ENCODE measurements at regions not wholly inside any gene's neighbourhood (a gene's known extent, or its start where the extent isn't known, plus 50 kb on each side); places are given as distances from the start of the nearest gene placed in this dataset.

- H3K27me3 ChIP-seq (ENCODE audit: control insufficient read depth, insufficient read depth, low read length): no peaks in the 10 kb centered on the region
- TF ChIP-seq POLR2AphosphoS5 (IDR thresholded peaks at IDR 0.05; ENCODE audit: low read depth, low read length) (no peak), TCF7L2 (IDR thresholded peaks at IDR 0.05; ENCODE audit: low read depth, low read length) (no peak), SIN3A (IDR thresholded peaks at IDR 0.05; ENCODE audit: borderline replicate concordance, insufficient read depth, low read depth, low read length) (no peak), CTCF (IDR thresholded peaks at IDR 0.05) (no peak)
- TF ChIP-seq, protein P1, sequence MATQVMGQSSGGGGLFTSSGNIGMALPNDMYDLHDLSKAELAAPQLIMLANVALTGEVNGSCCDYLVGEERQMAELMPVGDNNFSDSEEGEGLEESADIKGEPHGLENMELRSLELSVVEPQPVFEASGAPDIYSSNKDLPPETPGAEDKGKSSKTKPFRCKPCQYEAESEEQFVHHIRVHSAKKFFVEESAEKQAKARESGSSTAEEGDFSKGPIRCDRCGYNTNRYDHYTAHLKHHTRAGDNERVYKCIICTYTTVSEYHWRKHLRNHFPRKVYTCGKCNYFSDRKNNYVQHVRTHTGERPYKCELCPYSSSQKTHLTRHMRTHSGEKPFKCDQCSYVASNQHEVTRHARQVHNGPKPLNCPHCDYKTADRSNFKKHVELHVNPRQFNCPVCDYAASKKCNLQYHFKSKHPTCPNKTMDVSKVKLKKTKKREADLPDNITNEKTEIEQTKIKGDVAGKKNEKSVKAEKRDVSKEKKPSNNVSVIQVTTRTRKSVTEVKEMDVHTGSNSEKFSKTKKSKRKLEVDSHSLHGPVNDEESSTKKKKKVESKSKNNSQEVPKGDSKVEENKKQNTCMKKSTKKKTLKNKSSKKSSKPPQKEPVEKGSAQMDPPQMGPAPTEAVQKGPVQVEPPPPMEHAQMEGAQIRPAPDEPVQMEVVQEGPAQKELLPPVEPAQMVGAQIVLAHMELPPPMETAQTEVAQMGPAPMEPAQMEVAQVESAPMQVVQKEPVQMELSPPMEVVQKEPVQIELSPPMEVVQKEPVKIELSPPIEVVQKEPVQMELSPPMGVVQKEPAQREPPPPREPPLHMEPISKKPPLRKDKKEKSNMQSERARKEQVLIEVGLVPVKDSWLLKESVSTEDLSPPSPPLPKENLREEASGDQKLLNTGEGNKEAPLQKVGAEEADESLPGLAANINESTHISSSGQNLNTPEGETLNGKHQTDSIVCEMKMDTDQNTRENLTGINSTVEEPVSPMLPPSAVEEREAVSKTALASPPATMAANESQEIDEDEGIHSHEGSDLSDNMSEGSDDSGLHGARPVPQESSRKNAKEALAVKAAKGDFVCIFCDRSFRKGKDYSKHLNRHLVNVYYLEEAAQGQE (IDR thresholded peaks at IDR 0.05; ENCODE audit: insufficient read depth in 1 of 2, low read depth in 2 of 2, low read length in 1 of 2): no peak
- H3K4me3 ChIP-seq (ENCODE audit: low read depth in 2 of 2, low read length in 2 of 2): no peak overlapping the region
- H3K27ac ChIP-seq (ENCODE audit: low read length): no peak overlapping the region
- POLR2A ChIA-PET: no interaction called here
- no TSS peak for BruUV-seq (replicated peaks)
- CTCF ChIA-PET: no interaction called here
- H3K4me1 ChIP-seq (ENCODE audit: control insufficient read depth, insufficient read depth, low read length): no peaks in the 10 kb centered on the region
- no peaks in the 10 kb centered on the region for H3K9me3 ChIP-seq (ENCODE audit: control insufficient read depth, insufficient read depth, low read depth, low read length)
- ATAC-seq (no peak), DNase-seq (ENCODE audit: low read depth, low spot score) (no peak)
- no peaks in the 10 kb centered on the region for H3K36me3 ChIP-seq (ENCODE audit: control insufficient read depth, insufficient read depth, low read length)
- in situ Hi-C loops (cut with HindIII; ENCODE audit: low pct_unique_long_range_greater_than_20kb, low sequenced_read_pairs): no loop called here
- intact Hi-C loops (cut with micrococcal nuclease; ENCODE audit: unreplicated experiment): no loop called here
These were observed 347.6 kb downstream of the FAM47A start for GRCh38 chrX:33784548-33784947.

DNA sequence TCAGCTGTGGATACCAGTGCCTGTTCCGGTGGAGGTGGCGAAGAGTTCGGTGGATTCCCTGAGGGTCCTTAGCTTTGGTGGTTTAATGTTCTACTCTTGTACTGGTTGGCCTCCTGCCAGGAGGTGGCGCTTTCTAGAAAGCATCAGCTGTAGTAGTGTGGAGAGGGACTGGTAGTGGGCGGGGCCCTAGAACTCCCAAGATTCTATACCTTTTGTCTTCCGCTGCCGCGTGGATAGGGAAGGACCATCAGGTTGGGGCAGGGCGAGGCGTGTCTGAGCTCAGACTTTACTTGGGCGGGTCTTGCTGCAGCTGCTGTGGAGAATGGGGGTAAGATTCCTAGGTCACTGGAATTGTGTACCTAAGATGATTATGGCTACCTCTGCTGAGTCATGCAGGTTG lies 390.3 kb downstream of the FAM47A start:
- ChIA-PET POLR2A (no interaction called here), CTCF (no interaction called here)
- Histone ChIP-seq H3K9me3 (ENCODE audit: control insufficient read depth, insufficient read depth, low read depth, low read length) (no peaks in the 10 kb centered on the region), H3K27me3 (ENCODE audit: control insufficient read depth, insufficient read depth, low read length) (no peaks in the 10 kb centered on the region), H3K36me3 (ENCODE audit: control insufficient read depth, insufficient read depth, low read length) (no peaks in the 10 kb centered on the region), H3K4me1 (ENCODE audit: control insufficient read depth, insufficient read depth, low read length) (no peaks in the 10 kb centered on the region), H3K27ac (ENCODE audit: low read length) (no peak overlapping the region), H3K4me3 (ENCODE audit: low read depth in 2 of 2, low read length in 2 of 2) (no peak overlapping the region)
- intact Hi-C loops (cut with micrococcal nuclease; ENCODE audit: unreplicated experiment) (no loop called here), in situ Hi-C loops (cut with HindIII; ENCODE audit: low pct_unique_long_range_greater_than_20kb, low sequenced_read_pairs) (no loop called here)
- TF ChIP-seq TCF7L2 (IDR thresholded peaks at IDR 0.05; ENCODE audit: low read depth, low read length) (no peak), SIN3A (IDR thresholded peaks at IDR 0.05; ENCODE audit: borderline replicate concordance, insufficient read depth, low read depth, low read length) (no peak), POLR2AphosphoS5 (IDR thresholded peaks at IDR 0.05; ENCODE audit: low read depth, low read length) (no peak), CTCF (IDR thresholded peaks at IDR 0.05) (no peak)
- TF ChIP-seq, protein P1 (IDR thresholded peaks at IDR 0.05; ENCODE audit: insufficient read depth in 1 of 2, low read depth in 2 of 2, low read length in 1 of 2): no peak
- ATAC-seq (no peak), DNase-seq (ENCODE audit: low read depth, low spot score) (no peak)
- BruUV-seq (replicated peaks): no TSS peak
